ENCODE measurements at regions not wholly inside any gene's neighbourhood (a gene's known extent, or its start where the extent isn't known, plus 50 kb on each side); places are given as distances from the start of the nearest gene placed in this dataset.
A peak's percentile ranks its signal among the peaks of the same experiment; 100 is the strongest.

- Histone ChIP-seq H3K4me1 (peaks cover 26% of the 10 kb centered on the region), H3F3A (ENCODE audit: low read depth) (peaks cover 4% of the 10 kb centered on the region), H3K27ac (no peak overlapping the region), H3K9me3 (ENCODE audit: low read depth) (no peaks in the 10 kb centered on the region), H2AFZ (replicated peaks) (no peak overlapping the region), H4K20me1 (ENCODE audit: low read depth) (peaks cover 3% of the 10 kb centered on the region), H3K36me3 (no peaks in the 10 kb centered on the region), H3K79me2 (ENCODE audit: low read depth) (no peaks in the 10 kb centered on the region), H3K9ac (no peak overlapping the region), H3K27me3 (peaks cover 20% of the 10 kb centered on the region), H3K4me2 (no peak overlapping the region), H3K4me3 (no peak overlapping the region)
- no peak for TF ChIP-seq EZH2phosphoT487 (IDR thresholded peaks at IDR 0.05)
- Mint-ChIP-seq H3K36me3 (peaks cover 4% of the 10 kb centered on the region), H3K4me1 (peaks cover 39% of the 10 kb centered on the region), H3K27ac (no peak overlapping the region), H3K27me3 (ENCODE audit: insufficient read depth, low read depth) (peaks cover 15% of the 10 kb centered on the region), H3K9me3 (peaks cover 14% of the 10 kb centered on the region), H3K4me3 (no peak overlapping the region)
- no peak for DNase-seq (ENCODE audit: low spot score)
Measured at GRCh38 chr2:12549641-12550040, 167.1 kb upstream of the TRIB2 start.

GRCh38 chr2:12552092-12552491 is 164.6 kb upstream of the TRIB2 start:
- Mint-ChIP-seq H3K36me3 (peaks cover 4% of the 10 kb centered on the region), H3K4me1 (peaks cover 64% of the 10 kb centered on the region)
- H2AFZ ChIP-seq (replicated peaks) = no peak overlapping the region

GRCh38 chr2:12554224-12555011 is 162.3 kb upstream of the TRIB2 start:
- H3F3A ChIP-seq (ENCODE audit: low read depth) = peaks cover 31% of the 10 kb centered on the region
- H3K79me2 ChIP-seq (ENCODE audit: low read depth) = no peaks in the 10 kb centered on the region
- peak; percentile 87 for DNase-seq (ENCODE audit: low spot score)
- H2AFZ ChIP-seq (replicated peaks) = no peak overlapping the region
- TF ChIP-seq CTCF (IDR thresholded peaks at IDR 0.05) (no peak), EZH2phosphoT487 (IDR thresholded peaks at IDR 0.05) (peak; percentile 93)
- H3K4me3 Mint-ChIP-seq = peak overlapping the region; percentile 34
- peaks cover 20% of the 10 kb centered on the region for H3K27me3 ChIP-seq
- H3K36me3 Mint-ChIP-seq = peaks cover 4% of the 10 kb centered on the region
- H3K9me3 Mint-ChIP-seq = peaks cover 16% of the 10 kb centered on the region
- H3K4me1 Mint-ChIP-seq = peaks cover 56% of the 10 kb centered on the region
- no peaks in the 10 kb centered on the region for H3K9me3 ChIP-seq (ENCODE audit: low read depth)
- peaks cover 12% of the 10 kb centered on the region for H3K27me3 Mint-ChIP-seq (ENCODE audit: insufficient read depth, low read depth)
- H3K4me1 ChIP-seq = peaks cover 52% of the 10 kb centered on the region
- H3K36me3 ChIP-seq = no peaks in the 10 kb centered on the region
- no peak overlapping the region for H3K27ac ChIP-seq
- peak overlapping the region; percentile 59 for H3K4me2 ChIP-seq
- no peak overlapping the region for H3K4me3 ChIP-seq
- H4K20me1 ChIP-seq (ENCODE audit: low read depth) = peaks cover 9% of the 10 kb centered on the region
- peak overlapping the region; percentile 72 for H3K27ac Mint-ChIP-seq
- no peak overlapping the region for H3K9ac ChIP-seq

More at GRCh38 chr2:12552092-12552491, 164.6 kb upstream of the TRIB2 start:
- Histone ChIP-seq H3K4me2 (no peak overlapping the region), H4K20me1 (ENCODE audit: low read depth) (peaks cover 9% of the 10 kb centered on the region), H3K4me1 (peaks cover 40% of the 10 kb centered on the region), H3K79me2 (ENCODE audit: low read depth) (no peaks in the 10 kb centered on the region), H3K9me3 (ENCODE audit: low read depth) (no peaks in the 10 kb centered on the region), H3K4me3 (no peak overlapping the region), H3K27ac (no peak overlapping the region), H3K9ac (no peak overlapping the region), H3K27me3 (peaks cover 20% of the 10 kb centered on the region), H3F3A (ENCODE audit: low read depth) (peaks cover 16% of the 10 kb centered on the region), H3K36me3 (no peaks in the 10 kb centered on the region)
- TF ChIP-seq EZH2phosphoT487 (IDR thresholded peaks at IDR 0.05) (no peak), EZH2 (IDR thresholded peaks at IDR 0.05) (no peak), CTCF (IDR thresholded peaks at IDR 0.05) (no peak)
- Mint-ChIP-seq H3K9me3 (peaks cover 14% of the 10 kb centered on the region), H3K27me3 (ENCODE audit: insufficient read depth, low read depth) (peaks cover 12% of the 10 kb centered on the region), H3K4me3 (no peak overlapping the region), H3K27ac (peak overlapping the region; percentile 14)
- no peak for DNase-seq (ENCODE audit: low spot score)

GRCh38 chr2:12555012-12555645 is 161.6 kb upstream of the TRIB2 start:
- H3K4me1 Mint-ChIP-seq = peaks cover 52% of the 10 kb centered on the region
- Histone ChIP-seq H3F3A (ENCODE audit: low read depth) (peaks cover 32% of the 10 kb centered on the region), H2AFZ (replicated peaks) (no peak overlapping the region), H3K4me2 (peak overlapping the region; percentile 59), H3K4me3 (no peak overlapping the region), H3K79me2 (ENCODE audit: low read depth) (no peaks in the 10 kb centered on the region), H3K27ac (no peak overlapping the region), H4K20me1 (ENCODE audit: low read depth) (peaks cover 9% of the 10 kb centered on the region), H3K9ac (no peak overlapping the region), H3K36me3 (no peaks in the 10 kb centered on the region), H3K27me3 (peaks cover 20% of the 10 kb centered on the region), H3K9me3 (ENCODE audit: low read depth) (no peaks in the 10 kb centered on the region), H3K4me1 (peaks cover 53% of the 10 kb centered on the region)
- H3K27me3 Mint-ChIP-seq (ENCODE audit: insufficient read depth, low read depth) = peaks cover 12% of the 10 kb centered on the region
- no peak for TF ChIP-seq EZH2 (IDR thresholded peaks at IDR 0.05)
- TF ChIP-seq EZH2phosphoT487 (IDR thresholded peaks at IDR 0.05) = no peak
- TF ChIP-seq CTCF (IDR thresholded peaks at IDR 0.05) = peak; percentile 7
- peak overlapping the region; percentile 72 for H3K27ac Mint-ChIP-seq
- H3K36me3 Mint-ChIP-seq = peaks cover 4% of the 10 kb centered on the region
- H3K4me3 Mint-ChIP-seq = peak overlapping the region; percentile 41
- H3K9me3 Mint-ChIP-seq = peaks cover 16% of the 10 kb centered on the region
- peak; percentile 49 for DNase-seq (ENCODE audit: low spot score)
